ENCODE measurements at regions not wholly inside any gene's neighbourhood (a gene's known extent, or its start where the extent isn't known, plus 50 kb on each side); places are given as distances from the start of the nearest gene placed in this dataset.

DNA sequence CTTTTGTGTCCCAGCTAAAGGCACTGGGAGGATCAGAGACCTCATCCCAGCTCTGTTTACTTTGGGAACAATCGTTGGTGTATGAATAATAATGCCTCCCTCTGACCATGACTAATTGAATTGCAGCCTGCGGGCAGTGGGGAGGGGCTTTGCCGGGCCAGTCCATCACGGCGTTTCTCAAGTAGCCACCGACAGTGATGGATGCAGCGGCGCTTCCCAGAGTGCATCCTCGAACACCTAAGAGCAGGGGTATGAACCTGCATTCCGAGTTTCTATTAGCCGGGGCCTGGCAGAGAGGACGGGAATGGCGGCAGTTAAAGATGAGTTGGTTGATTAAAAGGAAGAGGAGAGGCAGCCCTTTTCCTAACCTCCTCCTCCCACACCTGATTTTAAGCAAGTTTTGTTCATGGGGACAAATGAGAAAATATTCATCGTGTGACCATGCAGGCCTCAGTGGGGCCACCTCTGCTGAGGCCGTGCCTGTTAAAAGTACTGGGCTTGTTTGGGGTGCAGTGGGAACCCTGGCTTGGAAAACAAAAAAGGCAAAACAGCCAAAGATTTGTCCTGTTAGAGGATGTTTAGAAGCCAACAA, 154.1 kb downstream of the FOXA2 start (continued):
- TF ChIP-seq, protein P1, sequence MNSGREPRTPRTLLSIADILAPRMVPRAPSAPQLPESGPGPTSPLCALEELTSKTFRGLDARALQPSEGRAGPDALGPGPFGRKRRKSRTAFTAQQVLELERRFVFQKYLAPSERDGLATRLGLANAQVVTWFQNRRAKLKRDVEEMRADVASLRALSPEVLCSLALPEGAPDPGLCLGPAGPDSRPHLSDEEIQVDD (CRISPR knock-in tag; IDR thresholded peaks at IDR 0.05; ENCODE audit: borderline replicate concordance) = no peak
- TF ChIP-seq, protein P2, sequence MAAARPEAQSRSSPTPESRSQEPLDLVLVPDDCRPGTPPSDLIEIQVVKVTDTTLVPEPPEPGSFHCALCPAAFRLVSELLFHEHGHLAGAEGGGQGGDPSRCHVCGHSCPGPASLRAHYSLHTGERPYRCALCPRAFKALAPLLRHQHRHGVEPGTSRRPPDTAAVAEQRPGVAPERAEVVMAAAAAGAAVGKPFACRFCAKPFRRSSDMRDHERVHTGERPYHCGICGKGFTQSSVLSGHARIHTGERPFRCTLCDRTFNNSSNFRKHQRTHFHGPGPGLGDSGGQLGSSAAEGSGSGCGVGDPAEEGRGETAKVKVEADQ (CRISPR knock-in tag; IDR thresholded peaks at IDR 0.05; ENCODE audit: borderline replicate concordance) = no peak
- TF ChIP-seq JUND (CRISPR knock-in tag; IDR thresholded peaks at IDR 0.05) (no peak), RBM22 (optimal IDR thresholded peaks at IDR 0.05; ENCODE audit: low read length) (no peak), NFE2L1 (CRISPR knock-in tag; IDR thresholded peaks at IDR 0.05; ENCODE audit: borderline replicate concordance) (no peak), ZNF605 (CRISPR knock-in tag; IDR thresholded peaks at IDR 0.05) (peak; percentile 70), ZNF782 (CRISPR knock-in tag; IDR thresholded peaks at IDR 0.05; ENCODE audit: borderline replicate concordance) (no peak; the same call in 1 of the 2 replicates), ZNF678 (CRISPR knock-in tag; IDR thresholded peaks at IDR 0.05) (0 out of 2 replicates have a peak, but pooled peaks have one; percentile 46), ZNF235 (CRISPR knock-in tag; IDR thresholded peaks at IDR 0.05; ENCODE audit: borderline replicate concordance) (no peak), NCOA5 (CRISPR knock-in tag; IDR thresholded peaks at IDR 0.05) (no peak), ADNP (CRISPR knock-in tag; IDR thresholded peaks at IDR 0.05) (no peak), ELF1 (CRISPR knock-in tag; IDR thresholded peaks at IDR 0.05) (0 out of 2 replicates have a peak, but pooled peaks have one; percentile 21), PHF20 (CRISPR knock-in tag; IDR thresholded peaks at IDR 0.05) (no peak), HCFC1 (IDR thresholded peaks at IDR 0.05; ENCODE audit: low read depth, low read length) (no peak), ETV6 (CRISPR knock-in tag; conservative IDR thresholded peaks at IDR 0.05) (no peak), ZC3H13 (CRISPR knock-in tag; IDR thresholded peaks at IDR 0.05) (no peak), MIXL1 (CRISPR knock-in tag; IDR thresholded peaks at IDR 0.05) (peak; percentile 59; the same call in 1 of the 2 replicates), REPIN1 (CRISPR knock-in tag; IDR thresholded peaks at IDR 0.05; ENCODE audit: borderline replicate concordance, low read depth) (no peak), PAX8 (CRISPR knock-in tag; IDR thresholded peaks at IDR 0.05; ENCODE audit: borderline replicate concordance) (no peak), FOSL2 (CRISPR knock-in tag; IDR thresholded peaks at IDR 0.05) (peak; percentile 87), ZNF674 (CRISPR knock-in tag; IDR thresholded peaks at IDR 0.05; ENCODE audit: low read depth) (no peak), ZNF326 (CRISPR knock-in tag; IDR thresholded peaks at IDR 0.05; ENCODE audit: borderline replicate concordance) (no peak), HNF4G (IDR thresholded peaks at IDR 0.05; ENCODE audit: borderline replicate concordance, low read depth, low read length) (no peak), HNF4G (CRISPR knock-in tag; IDR thresholded peaks at IDR 0.05; ENCODE audit: borderline replicate concordance, low read depth) (no peak), PHF8 (CRISPR knock-in tag; IDR thresholded peaks at IDR 0.05) (no peak)
- TF ChIP-seq, protein P3, sequence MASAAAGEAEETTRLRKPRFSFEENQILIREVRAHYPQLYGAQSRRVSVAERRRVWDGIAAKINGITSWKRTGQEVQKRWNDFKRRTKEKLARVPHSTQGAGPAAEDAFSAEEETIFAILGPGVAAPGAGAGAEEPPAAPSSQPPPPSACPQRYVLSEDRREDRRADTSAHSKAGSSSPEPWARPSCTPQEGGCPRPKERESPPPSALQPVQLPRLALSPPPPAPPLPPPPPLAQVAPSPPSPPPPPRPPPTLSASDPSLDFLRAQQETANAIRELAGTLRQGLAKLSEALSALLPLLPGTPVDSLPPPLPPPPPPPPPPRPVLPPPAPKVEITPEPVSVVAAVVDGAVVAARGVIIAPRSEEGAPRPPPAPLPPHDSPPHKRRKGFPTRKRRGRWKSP (CRISPR knock-in tag; IDR thresholded peaks at IDR 0.05) = no peak
- TF ChIP-seq, protein P4, sequence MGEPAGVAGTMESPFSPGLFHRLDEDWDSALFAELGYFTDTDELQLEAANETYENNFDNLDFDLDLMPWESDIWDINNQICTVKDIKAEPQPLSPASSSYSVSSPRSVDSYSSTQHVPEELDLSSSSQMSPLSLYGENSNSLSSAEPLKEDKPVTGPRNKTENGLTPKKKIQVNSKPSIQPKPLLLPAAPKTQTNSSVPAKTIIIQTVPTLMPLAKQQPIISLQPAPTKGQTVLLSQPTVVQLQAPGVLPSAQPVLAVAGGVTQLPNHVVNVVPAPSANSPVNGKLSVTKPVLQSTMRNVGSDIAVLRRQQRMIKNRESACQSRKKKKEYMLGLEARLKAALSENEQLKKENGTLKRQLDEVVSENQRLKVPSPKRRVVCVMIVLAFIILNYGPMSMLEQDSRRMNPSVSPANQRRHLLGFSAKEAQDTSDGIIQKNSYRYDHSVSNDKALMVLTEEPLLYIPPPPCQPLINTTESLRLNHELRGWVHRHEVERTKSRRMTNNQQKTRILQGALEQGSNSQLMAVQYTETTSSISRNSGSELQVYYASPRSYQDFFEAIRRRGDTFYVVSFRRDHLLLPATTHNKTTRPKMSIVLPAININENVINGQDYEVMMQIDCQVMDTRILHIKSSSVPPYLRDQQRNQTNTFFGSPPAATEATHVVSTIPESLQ (CRISPR knock-in tag; conservative IDR thresholded peaks at IDR 0.05) = no peak
- TF ChIP-seq, protein P5, sequence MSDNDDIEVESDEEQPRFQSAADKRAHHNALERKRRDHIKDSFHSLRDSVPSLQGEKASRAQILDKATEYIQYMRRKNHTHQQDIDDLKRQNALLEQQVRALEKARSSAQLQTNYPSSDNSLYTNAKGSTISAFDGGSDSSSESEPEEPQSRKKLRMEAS (IDR thresholded peaks at IDR 0.05) = no peak
- TF ChIP-seq, protein P6, sequence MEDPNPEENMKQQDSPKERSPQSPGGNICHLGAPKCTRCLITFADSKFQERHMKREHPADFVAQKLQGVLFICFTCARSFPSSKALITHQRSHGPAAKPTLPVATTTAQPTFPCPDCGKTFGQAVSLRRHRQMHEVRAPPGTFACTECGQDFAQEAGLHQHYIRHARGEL (CRISPR knock-in tag; IDR thresholded peaks at IDR 0.05) = no peak

Data from HepG2 (cell line).